ENCODE measurements at regions not wholly inside any gene's neighbourhood (a gene's known extent, or its start where the extent isn't known, plus 50 kb on each side); places are given as distances from the start of the nearest gene placed in this dataset.

GRCh38 chr15:96807361-96807760, 476.9 kb downstream of the NR2F2 start:
- no peak for DNase-seq (ENCODE audit: low spot score)
- ChIA-PET CTCF (ENCODE audit: low intra/inter-chr PET ratio, low total read pairs) (no interaction called here), POLR2A (no interaction called here)
- no peaks in the 10 kb centered on the region for H4K20me1 ChIP-seq (ENCODE audit: insufficient read depth, low read length)
- no peaks in the 10 kb centered on the region for H3K9me3 ChIP-seq (ENCODE audit: low read length)
- no peak for FAIRE-seq
- BruUV-seq (replicated peaks) = no TSS peak
- no peak overlapping the region for H3K27ac ChIP-seq (ENCODE audit: extremely low read length, insufficient read depth, low read length)
- intact Hi-C loops (cut with micrococcal nuclease; ENCODE audit: unreplicated experiment) (no loop called here), in situ Hi-C loops (cut with HindIII; ENCODE audit: extremely low pct_ligation_motif_present, low pct_unique_long_range_greater_than_20kb) (no loop called here)
- H3K4me3 ChIP-seq (replicated peaks in 1 of 3; ENCODE audit: insufficient read depth in 1 of 3, low read depth in 2 of 3, low read length in 3 of 3) = no peak overlapping the region
- no peaks in the 10 kb centered on the region for H3K27me3 ChIP-seq (ENCODE audit: control insufficient read depth in 1 of 2, insufficient read depth in 2 of 2, low read length in 2 of 2)
- H3K79me2 ChIP-seq (ENCODE audit: insufficient read depth, low read length) = no peaks in the 10 kb centered on the region
- no peak for ATAC-seq
- no peaks in the 10 kb centered on the region for H3K36me3 ChIP-seq (replicated peaks in 1 of 2; ENCODE audit: control insufficient read depth in 1 of 2, insufficient read depth in 2 of 2, low read length in 2 of 2)
- H2AFZ ChIP-seq (ENCODE audit: low read length) = no peak overlapping the region
- no peak overlapping the region for H3K9ac ChIP-seq (ENCODE audit: insufficient read depth, low read depth, low read length)
- WGBS (ENCODE audit: low lambda C conversion rate) = 13% methylated on average over 2 of the region's 4 CpGs
- no peak overlapping the region for H3K4me2 ChIP-seq (ENCODE audit: low read depth, low read length)
- H3K4me1 ChIP-seq (ENCODE audit: insufficient read depth, low read length) = no peaks in the 10 kb centered on the region
- TF ChIP-seq ZNF614 (CRISPR knock-in tag; IDR thresholded peaks at IDR 0.05; ENCODE audit: borderline replicate concordance) (no peak), ZNF780A (CRISPR knock-in tag; IDR thresholded peaks at IDR 0.05) (no peak), CSRNP1 (CRISPR knock-in tag; IDR thresholded peaks at IDR 0.05) (no peak), HMGXB3 (CRISPR knock-in tag; IDR thresholded peaks at IDR 0.05; ENCODE audit: borderline replicate concordance) (no peak), ZNF703 (CRISPR knock-in tag; IDR thresholded peaks at IDR 0.05; ENCODE audit: borderline replicate concordance) (no peak), ZBTB46 (CRISPR knock-in tag; IDR thresholded peaks at IDR 0.05; ENCODE audit: borderline replicate concordance) (no peak), KAT8 (CRISPR knock-in tag; IDR thresholded peaks at IDR 0.05) (no peak), ZBTB43 (CRISPR knock-in tag; conservative IDR thresholded peaks at IDR 0.05) (no peak), FOXM1 (CRISPR knock-in tag; IDR thresholded peaks at IDR 0.05) (no peak), FIP1L1 (IDR thresholded peaks at IDR 0.05; ENCODE audit: borderline replicate concordance, insufficient read depth, low read depth, low read length) (no peak), DNMT1 (CRISPR knock-in tag; IDR thresholded peaks at IDR 0.05) (no peak), DR1 (CRISPR knock-in tag; IDR thresholded peaks at IDR 0.05) (no peak), ZNF10 (CRISPR knock-in tag; IDR thresholded peaks at IDR 0.05; ENCODE audit: borderline replicate concordance, low read depth) (no peak), SMYD3 (CRISPR knock-in tag; IDR thresholded peaks at IDR 0.05) (no peak), SNAI1 (CRISPR knock-in tag; IDR thresholded peaks at IDR 0.05; ENCODE audit: borderline replicate concordance) (no peak), HOXA3 (CRISPR knock-in tag; IDR thresholded peaks at IDR 0.05) (no peak), ERF (CRISPR knock-in tag; IDR thresholded peaks at IDR 0.05) (no peak), ZSCAN31 (CRISPR knock-in tag; IDR thresholded peaks at IDR 0.05; ENCODE audit: low read depth) (no peak)

All from HepG2 (cell line).